NT2/D1 (cell line): ENCODE measurements at regions not wholly inside any gene's neighbourhood (a gene's known extent, or its start where the extent isn't known, plus 50 kb on each side); places are given as distances from the start of the nearest gene placed in this dataset.

ENCODE experiments used
- SUZ12 ChIP-seq: IDR thresholded peaks from 2 replicates; pipeline ENCODE4 v1.6.1; 2011; ENCODE audit not compliant: insufficient read length, insufficient read depth; ENCODE audit errors: extremely low read depth
- YY1 ChIP-seq: IDR thresholded peaks from 2 replicates; pipeline ENCODE4 v1.6.1; 2011; ENCODE audit not compliant: insufficient read length, insufficient read depth
- ZNF274 ChIP-seq: IDR thresholded peaks from 2 replicates; pipeline ENCODE4 v1.6.1; 2011; ENCODE audit warnings: mild to moderate bottlenecking, low read depth, low read length

- TF ChIP-seq ZNF274 = no peak
- no peak for TF ChIP-seq YY1
- no peak for TF ChIP-seq SUZ12
These were observed 111.4 kb upstream of the USP29 start for GRCh38 chr19:57008432-57008831.
